Neural cell (in vitro differentiated cells): ENCODE measurements at regions not wholly inside any gene's neighbourhood (a gene's known extent, or its start where the extent isn't known, plus 50 kb on each side); places are given as distances from the start of the nearest gene placed in this dataset.

Experiments used
- EP300 ChIP-seq: fragments of 450-650 bp; conservative IDR thresholded peaks from 2 replicates; pipeline ENCODE4 v1.6.1; 2014; ENCODE audit warnings: antibody characterized with exemption, mild to moderate bottlenecking, moderate library complexity; ENCODE audit not compliant: poor library complexity, severe bottlenecking
- EZH2 ChIP-seq: fragments of 200-600, 300-800 bp; shearing (Covaris generic), sonication (generic); IDR thresholded peaks from 2 replicates; pipeline ENCODE4 v1.6.1; 2014; ENCODE audit warnings: antibody characterized with exemption, low read length, borderline replicate concordance, mild to moderate bottlenecking; ENCODE audit not compliant: insufficient read depth, poor library complexity, severe bottlenecking
- MXI1 ChIP-seq: fragments of 450-650 bp; conservative IDR thresholded peaks from 2 replicates; pipeline ENCODE4 v1.6.1; 2014; ENCODE audit warnings: antibody characterized with exemption, mild to moderate bottlenecking; ENCODE audit not compliant: poor library complexity, severe bottlenecking
- POLR2AphosphoS5 ChIP-seq: IDR thresholded peaks from 2 replicates; pipeline ENCODE4 v1.6.1; 2012
- RAD21 ChIP-seq: fragments of 450-650 bp; conservative IDR thresholded peaks from 2 replicates; pipeline ENCODE4 v1.6.1; 2014; ENCODE audit warnings: antibody characterized with exemption, mild to moderate bottlenecking, moderate library complexity
- SMC3 ChIP-seq: fragments of 450-650 bp; conservative IDR thresholded peaks from 2 replicates; pipeline ENCODE4 v1.6.1; 2014; ENCODE audit warnings: antibody characterized with exemption, mild to moderate bottlenecking, moderate library complexity; ENCODE audit not compliant: poor library complexity
- TAF1 ChIP-seq: IDR thresholded peaks from 2 replicates; pipeline ENCODE4 v1.6.1; 2012; ENCODE audit warnings: low read depth
- TF ChIP-seq, protein P1 (sequence below): fragments of 450-650 bp; IDR thresholded peaks from 2 replicates; pipeline ENCODE4 v1.5.1; 2014; ENCODE audit warnings: antibody characterized with exemption, mild to moderate bottlenecking, moderate library complexity; ENCODE audit not compliant: poor library complexity, severe bottlenecking
- TF ChIP-seq, protein P2 (sequence below): IDR thresholded peaks from 2 replicates; pipeline ENCODE4 v1.6.1; 2012; ENCODE audit warnings: borderline replicate concordance

DNA sequence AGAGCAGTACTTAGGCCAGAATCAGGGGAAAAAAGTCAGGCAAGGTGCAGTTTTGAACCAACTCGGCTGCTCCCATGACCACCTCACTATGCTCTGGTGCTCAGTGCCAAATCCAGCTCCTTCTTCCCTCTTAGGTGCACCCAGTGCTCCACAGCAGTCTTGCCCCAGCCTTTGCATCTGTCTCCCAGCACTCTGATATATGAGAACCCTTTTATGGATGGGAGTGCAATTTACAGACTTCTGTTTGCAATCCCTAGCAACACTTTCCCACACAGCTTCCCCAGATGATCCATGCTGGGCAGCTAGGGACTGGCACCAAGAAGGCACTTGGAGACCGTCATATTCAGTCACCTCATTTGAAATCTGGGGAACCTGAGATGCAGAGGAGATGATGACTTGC lies 267.9 kb upstream of the CCL2 start:
- TF ChIP-seq EZH2 (no peak), POLR2AphosphoS5 (no peak), EP300 (no peak), TAF1 (no peak), MXI1 (no peak), RAD21 (no peak), SMC3 (no peak)
- TF ChIP-seq, protein P1, sequence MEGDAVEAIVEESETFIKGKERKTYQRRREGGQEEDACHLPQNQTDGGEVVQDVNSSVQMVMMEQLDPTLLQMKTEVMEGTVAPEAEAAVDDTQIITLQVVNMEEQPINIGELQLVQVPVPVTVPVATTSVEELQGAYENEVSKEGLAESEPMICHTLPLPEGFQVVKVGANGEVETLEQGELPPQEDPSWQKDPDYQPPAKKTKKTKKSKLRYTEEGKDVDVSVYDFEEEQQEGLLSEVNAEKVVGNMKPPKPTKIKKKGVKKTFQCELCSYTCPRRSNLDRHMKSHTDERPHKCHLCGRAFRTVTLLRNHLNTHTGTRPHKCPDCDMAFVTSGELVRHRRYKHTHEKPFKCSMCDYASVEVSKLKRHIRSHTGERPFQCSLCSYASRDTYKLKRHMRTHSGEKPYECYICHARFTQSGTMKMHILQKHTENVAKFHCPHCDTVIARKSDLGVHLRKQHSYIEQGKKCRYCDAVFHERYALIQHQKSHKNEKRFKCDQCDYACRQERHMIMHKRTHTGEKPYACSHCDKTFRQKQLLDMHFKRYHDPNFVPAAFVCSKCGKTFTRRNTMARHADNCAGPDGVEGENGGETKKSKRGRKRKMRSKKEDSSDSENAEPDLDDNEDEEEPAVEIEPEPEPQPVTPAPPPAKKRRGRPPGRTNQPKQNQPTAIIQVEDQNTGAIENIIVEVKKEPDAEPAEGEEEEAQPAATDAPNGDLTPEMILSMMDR: no peak
- TF ChIP-seq, protein P2, sequence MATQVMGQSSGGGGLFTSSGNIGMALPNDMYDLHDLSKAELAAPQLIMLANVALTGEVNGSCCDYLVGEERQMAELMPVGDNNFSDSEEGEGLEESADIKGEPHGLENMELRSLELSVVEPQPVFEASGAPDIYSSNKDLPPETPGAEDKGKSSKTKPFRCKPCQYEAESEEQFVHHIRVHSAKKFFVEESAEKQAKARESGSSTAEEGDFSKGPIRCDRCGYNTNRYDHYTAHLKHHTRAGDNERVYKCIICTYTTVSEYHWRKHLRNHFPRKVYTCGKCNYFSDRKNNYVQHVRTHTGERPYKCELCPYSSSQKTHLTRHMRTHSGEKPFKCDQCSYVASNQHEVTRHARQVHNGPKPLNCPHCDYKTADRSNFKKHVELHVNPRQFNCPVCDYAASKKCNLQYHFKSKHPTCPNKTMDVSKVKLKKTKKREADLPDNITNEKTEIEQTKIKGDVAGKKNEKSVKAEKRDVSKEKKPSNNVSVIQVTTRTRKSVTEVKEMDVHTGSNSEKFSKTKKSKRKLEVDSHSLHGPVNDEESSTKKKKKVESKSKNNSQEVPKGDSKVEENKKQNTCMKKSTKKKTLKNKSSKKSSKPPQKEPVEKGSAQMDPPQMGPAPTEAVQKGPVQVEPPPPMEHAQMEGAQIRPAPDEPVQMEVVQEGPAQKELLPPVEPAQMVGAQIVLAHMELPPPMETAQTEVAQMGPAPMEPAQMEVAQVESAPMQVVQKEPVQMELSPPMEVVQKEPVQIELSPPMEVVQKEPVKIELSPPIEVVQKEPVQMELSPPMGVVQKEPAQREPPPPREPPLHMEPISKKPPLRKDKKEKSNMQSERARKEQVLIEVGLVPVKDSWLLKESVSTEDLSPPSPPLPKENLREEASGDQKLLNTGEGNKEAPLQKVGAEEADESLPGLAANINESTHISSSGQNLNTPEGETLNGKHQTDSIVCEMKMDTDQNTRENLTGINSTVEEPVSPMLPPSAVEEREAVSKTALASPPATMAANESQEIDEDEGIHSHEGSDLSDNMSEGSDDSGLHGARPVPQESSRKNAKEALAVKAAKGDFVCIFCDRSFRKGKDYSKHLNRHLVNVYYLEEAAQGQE: no peak
